ENCODE measurements at regions not wholly inside any gene's neighbourhood (a gene's known extent, or its start where the extent isn't known, plus 50 kb on each side); places are given as distances from the start of the nearest gene placed in this dataset.
"Not testable (repeated sequence)": the region's sequence is repeated elsewhere in the genome, so short reads cannot be mapped to it uniquely, and the experiment has no call there.

DNA sequence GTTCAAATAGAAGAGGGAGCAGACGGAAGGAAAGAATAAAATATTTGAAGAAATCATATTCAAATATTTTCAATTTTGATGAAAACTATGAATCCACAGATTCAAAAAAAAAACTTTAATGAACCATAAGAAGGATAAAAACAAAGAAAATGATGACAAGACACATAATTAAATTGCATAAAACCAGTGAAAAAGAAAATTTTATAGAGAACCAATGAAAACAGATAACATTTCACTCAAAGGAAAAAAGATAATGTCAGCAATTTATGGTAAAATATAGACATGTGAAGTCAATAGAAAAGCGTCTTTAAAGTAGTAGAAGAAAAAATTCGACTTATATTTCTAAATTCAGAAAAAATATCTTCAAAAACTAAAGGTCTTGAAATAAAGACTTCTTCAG is 546.5 kb upstream of the ATXN7L3B start:
- no peak for DNase-seq

DNA sequence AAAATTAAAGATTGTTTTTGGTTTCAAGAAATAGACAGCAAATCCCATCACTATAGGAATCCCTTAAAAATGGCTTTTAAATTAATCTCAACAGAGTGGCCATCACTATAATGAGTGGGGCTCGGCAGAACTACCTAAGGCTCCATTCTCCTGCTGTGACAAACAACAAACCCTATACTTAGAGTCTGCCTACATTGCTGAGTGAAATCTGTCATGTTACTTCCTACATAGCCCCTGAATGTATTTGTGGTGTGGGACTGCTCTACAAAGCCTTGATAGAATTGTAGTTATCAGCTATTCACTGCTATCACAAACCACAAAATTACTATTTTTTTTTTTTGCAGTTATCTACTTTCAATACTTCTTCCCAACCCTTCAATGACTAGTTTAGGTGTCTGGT is 538.7 kb upstream of the ATXN7L3B start:
- DNase-seq = no peak

GRCh38 chr12:74015118-74015517 is 522.5 kb upstream of the ATXN7L3B start:
- no peak for DNase-seq

DNA sequence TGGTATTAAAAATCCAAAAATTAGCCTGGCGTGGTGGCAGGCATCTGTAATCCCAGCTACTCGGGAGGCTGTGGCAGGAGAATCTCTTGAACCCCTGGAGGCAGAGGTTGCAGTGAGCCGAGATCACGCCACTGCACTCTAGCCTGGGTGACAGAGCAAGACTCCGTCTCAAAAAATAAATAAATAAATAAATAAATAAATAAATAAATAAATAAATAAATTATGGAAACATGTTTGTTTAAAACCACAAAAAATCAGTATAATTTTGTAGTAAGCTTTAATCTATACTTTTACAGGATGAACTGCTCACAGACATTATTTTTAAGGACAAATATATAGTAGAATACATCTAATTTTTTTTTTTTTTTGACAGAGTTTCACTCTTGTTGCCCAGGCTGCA is 521.3 kb upstream of the ATXN7L3B start:
- not testable (repeated sequence) for DNase-seq

DNA sequence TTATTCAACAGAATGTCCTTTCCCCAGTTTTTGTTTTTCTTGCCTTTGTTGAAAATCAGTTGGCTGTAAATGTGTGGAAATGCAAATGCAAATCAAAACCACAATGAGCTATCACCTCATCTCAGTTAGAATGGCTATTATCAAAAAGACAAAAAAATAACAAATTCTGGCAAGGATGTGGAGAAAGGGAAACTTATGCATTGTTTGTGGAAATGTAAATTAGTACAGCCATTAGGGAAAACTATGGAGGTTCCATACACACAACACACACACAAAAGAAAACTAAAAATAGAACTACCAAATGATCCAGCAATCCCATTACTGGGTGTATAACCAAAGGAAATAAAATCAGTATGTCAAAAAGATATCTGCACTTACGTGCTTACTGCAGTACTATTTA is 518.8 kb upstream of the ATXN7L3B start:
- DNase-seq = no peak

DNA sequence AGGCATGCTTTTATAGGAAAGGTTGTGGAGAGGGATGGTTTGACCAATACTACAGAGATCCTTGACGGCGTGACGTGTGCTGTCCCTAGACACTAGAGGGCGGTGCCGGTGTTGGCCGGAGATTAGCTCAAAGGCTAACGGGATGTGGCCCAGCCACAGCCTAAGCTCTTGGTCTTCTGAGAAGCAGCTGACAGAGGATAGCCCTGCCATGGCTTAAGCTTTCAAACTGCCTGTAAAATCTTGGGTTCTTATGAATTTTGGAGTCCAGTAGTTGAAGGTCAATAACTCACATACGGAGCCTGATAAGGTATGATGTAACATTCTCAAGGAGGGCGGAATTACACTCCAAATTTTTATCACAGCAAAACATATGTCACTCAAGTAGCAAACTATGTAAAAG is 515.7 kb upstream of the ATXN7L3B start:
- peak; percentile 8 for DNase-seq

DNA sequence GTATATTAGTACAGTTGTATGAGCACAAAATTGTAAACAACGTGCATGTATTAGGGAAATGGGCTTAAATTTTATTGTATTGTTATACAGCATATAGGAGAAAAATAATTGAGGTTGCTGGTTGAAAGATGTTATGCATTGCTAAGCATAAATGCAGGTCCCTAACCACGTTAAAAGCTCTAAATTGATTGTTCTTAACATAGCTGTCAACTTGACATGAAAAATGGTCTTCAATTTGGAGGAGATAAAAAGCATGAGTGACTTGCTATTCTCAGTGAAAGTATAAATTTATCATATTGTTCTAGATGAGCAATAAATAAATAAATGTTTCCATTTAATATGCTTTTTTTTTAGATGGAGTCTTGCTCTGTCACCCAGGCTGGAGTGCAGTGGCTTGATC is 506.6 kb upstream of the ATXN7L3B start:
- no peak for DNase-seq

DNA sequence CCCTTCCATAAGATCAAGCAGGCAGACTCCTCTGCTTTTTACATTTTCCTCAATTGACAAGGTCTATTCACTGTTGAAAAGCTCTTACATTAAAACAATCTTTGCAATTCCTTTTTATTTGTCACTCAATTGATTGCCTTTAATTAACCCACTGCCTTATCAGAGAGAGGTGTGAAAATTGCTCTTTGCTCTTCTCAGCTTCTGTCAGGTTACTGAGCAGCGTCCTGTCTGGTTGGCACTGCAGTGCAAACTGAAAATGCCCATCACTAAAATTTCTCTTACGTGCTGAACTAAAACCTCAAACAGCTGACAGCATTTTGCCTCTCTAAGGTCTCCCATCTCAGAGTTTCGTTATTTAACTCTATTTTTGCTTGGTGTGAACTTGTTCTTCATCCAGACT is 504.1 kb upstream of the ATXN7L3B start:
- DNase-seq = no peak

- DNase-seq = not testable (repeated sequence)
Observed at GRCh38 chr12:74039138-74039537, 498.5 kb upstream of the ATXN7L3B start.

DNA sequence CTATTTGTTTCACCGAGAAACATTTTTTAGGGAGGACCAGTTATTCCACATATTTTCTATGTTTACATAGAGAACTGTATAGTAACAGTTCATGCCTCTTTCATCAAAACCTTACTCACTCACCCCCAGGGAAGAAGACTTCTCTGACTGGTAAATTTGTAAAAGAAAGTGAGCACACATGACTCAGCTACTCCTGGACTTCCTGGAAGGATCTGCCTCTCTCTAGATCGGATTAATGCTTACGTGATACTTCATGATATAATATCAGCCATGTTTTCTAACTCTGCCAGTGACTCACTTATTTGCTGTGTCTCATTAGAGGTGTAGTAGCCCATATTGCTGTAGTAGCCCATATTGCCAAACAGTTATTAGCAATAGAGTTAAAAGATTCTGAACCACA is 494.3 kb upstream of the ATXN7L3B start:
- no peak for DNase-seq

GRCh38 chr12:74049348-74049747 is 488.3 kb upstream of the ATXN7L3B start:
- no peak for DNase-seq

- DNase-seq = no peak
Observed at GRCh38 chr12:74051848-74052247, 485.8 kb upstream of the ATXN7L3B start.

DNA sequence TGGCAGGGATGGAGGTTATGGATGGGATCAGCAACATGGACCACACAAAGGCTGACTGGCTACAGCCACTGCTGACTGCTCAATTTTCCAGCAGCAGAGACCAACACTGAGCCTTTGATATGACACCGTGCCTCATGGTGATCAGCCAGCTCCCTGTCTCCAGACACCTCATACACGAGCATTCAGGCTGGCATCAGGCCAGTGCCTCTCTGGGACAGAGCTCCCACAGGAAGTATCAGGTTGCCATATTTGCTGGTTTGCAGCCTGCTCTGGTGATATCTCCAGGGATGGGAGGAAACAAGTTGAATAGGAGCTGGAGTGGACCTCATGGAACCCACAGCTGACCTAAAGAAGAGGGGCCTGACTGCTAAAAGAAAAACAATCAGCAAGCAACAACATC is 471.2 kb upstream of the ATXN7L3B start:
- no peak for DNase-seq

DNA sequence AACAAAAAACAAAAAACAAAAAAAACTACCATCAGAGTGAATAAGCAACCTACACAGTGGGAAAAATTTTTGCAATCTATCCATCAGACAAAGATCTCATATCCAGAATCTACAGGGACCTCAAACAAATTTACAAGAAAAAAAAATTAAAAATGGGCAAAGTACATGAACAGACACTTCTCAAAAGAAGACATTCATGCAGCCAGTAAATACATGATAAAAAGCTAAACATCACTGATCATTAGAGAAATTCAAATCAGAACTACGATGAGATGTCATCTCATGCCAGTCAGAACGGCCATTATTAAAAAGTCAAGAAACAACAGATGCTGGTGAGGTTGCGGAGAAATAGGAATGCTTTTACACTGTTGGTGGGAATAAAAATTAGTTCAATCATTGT is 466.5 kb upstream of the ATXN7L3B start:
- DNase-seq = no peak

DNA sequence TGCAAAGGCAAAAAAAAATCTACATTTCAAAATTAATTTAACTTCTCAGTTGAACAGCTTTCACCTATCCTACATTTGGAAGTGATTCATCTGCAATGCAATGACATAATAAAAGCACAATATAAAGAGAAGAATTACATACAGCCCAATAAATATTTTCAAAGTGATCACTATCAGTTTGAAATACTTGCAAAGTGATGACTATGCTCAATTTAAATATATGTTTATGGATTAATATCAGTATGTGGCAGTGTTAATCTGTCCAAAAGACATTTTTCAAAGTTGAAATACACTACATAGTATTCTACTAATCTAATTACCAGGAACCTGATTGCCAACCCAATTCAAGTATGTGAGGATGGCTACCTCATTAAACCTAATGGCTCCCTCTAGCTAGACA is 460.7 kb upstream of the ATXN7L3B start:
- no peak for DNase-seq

GRCh38 chr12:74105434-74105833 is 432.2 kb upstream of the ATXN7L3B start:
- DNase-seq = no peak

DNA sequence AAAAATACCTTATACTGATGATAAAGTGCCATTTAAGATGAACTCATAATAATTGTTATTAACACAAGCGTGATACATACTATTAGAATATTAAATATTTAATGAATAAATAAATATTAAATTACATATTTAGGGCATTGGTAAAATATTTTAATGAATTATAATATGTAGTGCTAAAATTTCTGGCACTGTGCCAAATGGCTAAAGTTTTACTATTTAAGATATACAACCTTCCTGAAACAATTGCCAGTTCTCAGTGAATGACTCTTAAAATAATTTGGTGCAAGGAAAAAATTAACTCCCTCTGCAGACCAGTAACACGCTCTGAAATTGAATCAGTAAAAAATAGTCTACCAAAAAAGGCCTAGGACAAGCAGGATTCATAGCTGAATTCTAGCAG is 428.9 kb upstream of the ATXN7L3B start:
- no peak for DNase-seq

DNA sequence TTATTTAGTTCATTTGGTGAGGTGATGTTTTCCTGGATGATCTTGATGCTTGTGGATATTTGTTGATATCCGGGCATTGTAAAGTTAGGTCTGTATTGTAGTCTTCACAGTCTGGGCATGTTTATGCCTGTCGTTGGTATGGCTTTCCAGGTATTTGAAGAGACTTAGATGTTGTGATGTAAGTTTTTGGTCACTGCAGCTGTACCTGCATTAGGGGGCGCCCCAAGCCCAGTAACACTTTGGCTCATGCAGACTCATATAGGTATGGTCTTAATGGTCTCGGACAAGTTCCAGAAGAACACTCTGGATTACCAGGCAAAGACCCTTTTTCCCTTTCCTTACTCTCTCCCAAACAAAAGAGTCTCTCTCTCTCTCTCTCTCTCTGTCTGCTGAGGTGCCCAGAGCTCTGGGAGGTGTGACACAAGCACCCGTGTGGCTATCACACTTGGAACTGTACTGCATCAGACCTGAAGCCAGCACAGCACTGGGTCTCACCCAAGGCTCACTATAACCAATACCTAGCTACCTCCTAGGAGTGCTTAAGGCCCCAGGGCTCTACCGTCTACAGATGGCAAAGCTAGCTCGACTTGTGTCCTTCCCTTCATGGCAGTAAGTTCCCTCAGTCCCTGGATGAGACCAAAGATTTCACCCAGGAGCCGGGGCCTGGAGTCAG is 425.8 kb upstream of the ATXN7L3B start:
- no peak for DNase-seq

DNA sequence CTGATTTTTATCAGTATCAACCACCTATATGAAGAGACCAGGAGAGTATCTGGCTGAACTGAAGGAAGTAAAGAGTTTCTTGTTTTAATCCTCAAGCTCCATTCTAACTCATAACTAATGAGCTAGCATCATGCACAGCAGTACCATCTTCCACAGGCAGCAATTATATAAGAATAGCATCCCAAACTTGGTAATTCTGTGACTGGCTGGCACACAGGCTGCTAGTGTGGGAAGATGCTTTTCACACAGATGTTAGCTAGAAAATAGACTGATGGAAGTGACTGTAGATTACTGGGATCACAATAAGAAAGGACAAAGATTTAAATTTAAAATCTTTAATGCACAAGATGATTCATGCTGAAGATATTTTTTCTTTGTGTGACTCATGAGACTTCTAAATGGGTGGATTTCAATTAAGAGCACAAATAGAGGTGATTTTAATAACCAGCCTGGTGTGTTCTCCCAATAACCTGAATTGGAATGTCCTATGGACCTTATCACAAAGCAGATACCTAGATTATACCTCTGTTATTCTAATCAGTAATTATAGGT is 417.7 kb upstream of the ATXN7L3B start:
- peak; percentile 25 for DNase-seq

DNA sequence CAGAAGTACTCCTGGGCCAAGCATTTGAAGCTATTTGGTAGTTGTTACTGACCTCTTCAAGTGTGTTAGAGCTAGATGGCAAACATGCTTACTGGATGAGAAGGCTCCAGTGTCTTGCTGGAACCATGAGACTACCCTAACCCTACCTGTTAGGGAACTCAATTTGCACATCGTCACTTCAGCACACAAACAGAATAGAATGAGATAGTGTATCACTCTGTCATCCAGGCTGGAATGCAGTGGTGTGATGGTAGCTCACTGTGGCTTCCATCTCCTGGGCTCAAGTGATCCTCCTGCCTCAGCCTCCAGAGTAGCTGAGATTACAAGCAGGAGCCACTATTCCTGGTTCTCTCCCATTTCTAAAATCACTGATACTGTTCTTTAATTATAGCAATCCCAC is 417.0 kb upstream of the ATXN7L3B start:
- DNase-seq = no peak

- DNase-seq = no peak
Observed at GRCh38 chr12:74129702-74130101, 407.9 kb upstream of the ATXN7L3B start.

- DNase-seq = no peak
Observed at GRCh38 chr12:74144396-74144795, 393.2 kb upstream of the ATXN7L3B start.

DNA sequence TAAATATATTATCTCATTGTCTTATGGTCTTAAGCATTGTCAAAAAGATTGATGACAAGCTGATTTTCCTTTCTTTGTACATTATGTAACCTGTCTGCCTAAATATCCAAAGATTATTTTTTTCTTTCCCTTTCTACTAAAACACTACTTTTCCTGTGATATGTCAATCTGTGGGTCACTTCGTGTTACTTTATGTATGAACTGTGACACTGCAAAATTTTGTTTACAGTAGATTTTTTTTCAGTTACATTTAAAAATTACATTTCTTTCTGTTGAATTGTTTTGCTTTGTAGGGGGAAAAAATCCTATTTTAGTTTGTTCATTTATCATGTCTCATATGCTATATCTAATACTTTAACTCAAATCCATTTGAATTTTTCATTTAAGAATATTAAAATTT is 392.3 kb upstream of the ATXN7L3B start:
- no peak for DNase-seq

DNA sequence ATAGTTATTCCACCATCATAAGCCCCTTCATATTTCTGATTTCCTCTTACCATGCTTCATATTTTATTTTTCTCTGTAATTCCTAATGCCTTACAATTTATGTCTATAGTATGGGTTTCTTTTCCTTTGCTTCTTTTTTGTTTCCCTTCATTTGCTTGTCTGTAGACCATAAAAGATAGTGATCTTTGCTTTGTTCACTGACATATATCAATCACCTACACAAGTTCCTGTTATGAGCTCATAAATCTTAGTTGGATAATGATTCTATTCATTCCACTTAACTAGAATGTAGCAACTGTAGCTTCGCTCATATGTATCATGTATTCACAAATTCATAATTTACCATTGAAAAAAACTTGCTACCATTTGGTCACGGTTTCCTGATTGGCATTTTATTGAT is 388.8 kb upstream of the ATXN7L3B start:
- no peak for DNase-seq

DNA sequence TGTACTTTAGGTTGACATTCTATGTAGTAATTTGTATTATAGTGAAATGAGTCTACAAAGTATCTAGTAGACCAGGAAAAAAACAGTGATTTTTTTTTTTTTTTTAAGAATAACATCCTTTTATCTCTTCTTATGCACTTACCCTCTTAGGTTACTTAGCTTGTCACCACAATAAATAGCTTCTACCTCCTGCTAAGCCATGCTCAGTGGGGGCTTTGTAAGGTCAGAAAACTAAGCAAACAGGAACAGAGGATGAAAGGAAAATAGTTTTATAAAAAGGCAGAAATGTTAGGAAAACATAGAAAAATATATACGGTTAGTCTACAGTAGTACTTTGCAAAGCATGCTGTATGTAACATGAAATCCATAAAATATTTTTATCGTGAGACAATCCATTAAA is 385.3 kb upstream of the ATXN7L3B start:
- DNase-seq = no peak

Measured in occipital lobe (tissue), 1 donor.